ENCODE measurements at regions not wholly inside any gene's neighbourhood (a gene's known extent, or its start where the extent isn't known, plus 50 kb on each side); places are given as distances from the start of the nearest gene placed in this dataset.

GRCh38 chr5:24783596-24783995, 138.8 kb upstream of the CDH10 start:
- no peak for TF ChIP-seq CTCF (IDR thresholded peaks at IDR 0.05; ENCODE audit: insufficient read depth, low read length, poor library complexity, severe bottlenecking)
- no peak for TF ChIP-seq EZH2phosphoT487 (conservative IDR thresholded peaks at IDR 0.05; ENCODE audit: low read length)

Data from SU-DHL-6 (cell line).